ENCODE measurements at regions not wholly inside any gene's neighbourhood (a gene's known extent, or its start where the extent isn't known, plus 50 kb on each side); places are given as distances from the start of the nearest gene placed in this dataset.

GRCh38 chr11:41532413-41532812, 73.0 kb upstream of the LRRC4C start:
- TF ChIP-seq YY1 (IDR thresholded peaks at IDR 0.05; ENCODE audit: low read depth), result no peak
- TF ChIP-seq, protein P1, sequence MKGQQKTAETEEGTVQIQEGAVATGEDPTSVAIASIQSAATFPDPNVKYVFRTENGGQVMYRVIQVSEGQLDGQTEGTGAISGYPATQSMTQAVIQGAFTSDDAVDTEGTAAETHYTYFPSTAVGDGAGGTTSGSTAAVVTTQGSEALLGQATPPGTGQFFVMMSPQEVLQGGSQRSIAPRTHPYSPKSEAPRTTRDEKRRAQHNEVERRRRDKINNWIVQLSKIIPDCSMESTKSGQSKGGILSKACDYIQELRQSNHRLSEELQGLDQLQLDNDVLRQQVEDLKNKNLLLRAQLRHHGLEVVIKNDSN (IDR thresholded peaks at IDR 0.05), result no peak
- TF ChIP-seq ZBTB7A (IDR thresholded peaks at IDR 0.05; ENCODE audit: low read depth), result no peak
- TF ChIP-seq TAF1 (IDR thresholded peaks at IDR 0.05; ENCODE audit: low read depth), result no peak
- TF ChIP-seq TCF12 (IDR thresholded peaks at IDR 0.05; ENCODE audit: low read depth), result no peak
- TF ChIP-seq, protein P2, sequence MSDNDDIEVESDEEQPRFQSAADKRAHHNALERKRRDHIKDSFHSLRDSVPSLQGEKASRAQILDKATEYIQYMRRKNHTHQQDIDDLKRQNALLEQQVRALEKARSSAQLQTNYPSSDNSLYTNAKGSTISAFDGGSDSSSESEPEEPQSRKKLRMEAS (IDR thresholded peaks at IDR 0.05), result no peak
- TF ChIP-seq, protein P3, sequence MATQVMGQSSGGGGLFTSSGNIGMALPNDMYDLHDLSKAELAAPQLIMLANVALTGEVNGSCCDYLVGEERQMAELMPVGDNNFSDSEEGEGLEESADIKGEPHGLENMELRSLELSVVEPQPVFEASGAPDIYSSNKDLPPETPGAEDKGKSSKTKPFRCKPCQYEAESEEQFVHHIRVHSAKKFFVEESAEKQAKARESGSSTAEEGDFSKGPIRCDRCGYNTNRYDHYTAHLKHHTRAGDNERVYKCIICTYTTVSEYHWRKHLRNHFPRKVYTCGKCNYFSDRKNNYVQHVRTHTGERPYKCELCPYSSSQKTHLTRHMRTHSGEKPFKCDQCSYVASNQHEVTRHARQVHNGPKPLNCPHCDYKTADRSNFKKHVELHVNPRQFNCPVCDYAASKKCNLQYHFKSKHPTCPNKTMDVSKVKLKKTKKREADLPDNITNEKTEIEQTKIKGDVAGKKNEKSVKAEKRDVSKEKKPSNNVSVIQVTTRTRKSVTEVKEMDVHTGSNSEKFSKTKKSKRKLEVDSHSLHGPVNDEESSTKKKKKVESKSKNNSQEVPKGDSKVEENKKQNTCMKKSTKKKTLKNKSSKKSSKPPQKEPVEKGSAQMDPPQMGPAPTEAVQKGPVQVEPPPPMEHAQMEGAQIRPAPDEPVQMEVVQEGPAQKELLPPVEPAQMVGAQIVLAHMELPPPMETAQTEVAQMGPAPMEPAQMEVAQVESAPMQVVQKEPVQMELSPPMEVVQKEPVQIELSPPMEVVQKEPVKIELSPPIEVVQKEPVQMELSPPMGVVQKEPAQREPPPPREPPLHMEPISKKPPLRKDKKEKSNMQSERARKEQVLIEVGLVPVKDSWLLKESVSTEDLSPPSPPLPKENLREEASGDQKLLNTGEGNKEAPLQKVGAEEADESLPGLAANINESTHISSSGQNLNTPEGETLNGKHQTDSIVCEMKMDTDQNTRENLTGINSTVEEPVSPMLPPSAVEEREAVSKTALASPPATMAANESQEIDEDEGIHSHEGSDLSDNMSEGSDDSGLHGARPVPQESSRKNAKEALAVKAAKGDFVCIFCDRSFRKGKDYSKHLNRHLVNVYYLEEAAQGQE (IDR thresholded peaks at IDR 0.05; ENCODE audit: low read depth), result no peak
- TF ChIP-seq EP300 (IDR thresholded peaks at IDR 0.05; ENCODE audit: borderline replicate concordance), result no peak
- TF ChIP-seq TEAD4 (IDR thresholded peaks at IDR 0.05), result no peak
- no peak for TF ChIP-seq EGR1 (IDR thresholded peaks at IDR 0.05)
- no peak for TF ChIP-seq CEBPB (IDR thresholded peaks at IDR 0.05)
- TF ChIP-seq RAD21 (IDR thresholded peaks at IDR 0.05; ENCODE audit: low read depth), result no peak
- no peak for TF ChIP-seq CREB1 (IDR thresholded peaks at IDR 0.05; ENCODE audit: low read depth)

DNA sequence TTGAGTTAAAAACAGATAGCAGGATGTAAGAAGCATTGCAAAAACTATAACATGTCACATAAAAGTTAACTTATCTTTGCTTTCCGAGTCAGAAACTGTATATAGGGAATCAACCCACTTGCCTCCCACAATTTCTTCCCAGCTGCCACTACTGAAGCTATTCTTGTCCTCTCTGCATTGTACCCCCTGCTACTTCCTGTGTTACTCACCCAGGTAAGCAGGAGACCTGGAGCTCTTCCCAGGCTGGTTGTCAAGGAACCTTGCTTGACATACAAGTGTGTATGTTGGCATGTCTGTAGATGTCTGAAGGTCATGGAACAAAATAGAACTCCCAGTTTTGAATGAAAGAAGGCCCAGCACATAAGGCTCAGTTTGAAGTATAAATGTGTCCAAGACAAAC, 74.3 kb upstream of the LRRC4C start:
- TF ChIP-seq CEBPB (IDR thresholded peaks at IDR 0.05) (no peak), TCF12 (IDR thresholded peaks at IDR 0.05; ENCODE audit: low read depth) (no peak), RAD21 (IDR thresholded peaks at IDR 0.05; ENCODE audit: low read depth) (no peak), ZBTB7A (IDR thresholded peaks at IDR 0.05; ENCODE audit: low read depth) (no peak), TAF1 (IDR thresholded peaks at IDR 0.05; ENCODE audit: low read depth) (no peak), EP300 (IDR thresholded peaks at IDR 0.05; ENCODE audit: borderline replicate concordance) (no peak), FOXM1 (IDR thresholded peaks at IDR 0.05; ENCODE audit: borderline replicate concordance, low read depth) (no peak), CREB1 (IDR thresholded peaks at IDR 0.05; ENCODE audit: low read depth) (no peak), YY1 (IDR thresholded peaks at IDR 0.05; ENCODE audit: low read depth) (no peak), NFIC (IDR thresholded peaks at IDR 0.05) (no peak), EGR1 (IDR thresholded peaks at IDR 0.05) (no peak), TEAD4 (IDR thresholded peaks at IDR 0.05) (no peak)
- TF ChIP-seq, protein P1 (IDR thresholded peaks at IDR 0.05), result no peak
- TF ChIP-seq, protein P2 (IDR thresholded peaks at IDR 0.05), result no peak
- TF ChIP-seq, protein P3 (IDR thresholded peaks at IDR 0.05; ENCODE audit: low read depth), result no peak

GRCh38 chr11:41534391-41534790, 74.9 kb upstream of the LRRC4C start:
- TF ChIP-seq EP300 (IDR thresholded peaks at IDR 0.05; ENCODE audit: borderline replicate concordance), result no peak
- no peak for TF ChIP-seq CEBPB (IDR thresholded peaks at IDR 0.05)
- TF ChIP-seq YY1 (IDR thresholded peaks at IDR 0.05; ENCODE audit: low read depth), result no peak
- no peak for TF ChIP-seq TAF1 (IDR thresholded peaks at IDR 0.05; ENCODE audit: low read depth)
- no peak for TF ChIP-seq CREB1 (IDR thresholded peaks at IDR 0.05; ENCODE audit: low read depth)
- TF ChIP-seq RAD21 (IDR thresholded peaks at IDR 0.05; ENCODE audit: low read depth), result no peak

GRCh38 chr11:41534861-41535260, 75.4 kb upstream of the LRRC4C start:
- TF ChIP-seq, protein P2 (IDR thresholded peaks at IDR 0.05), result no peak
- TF ChIP-seq, protein P3 (IDR thresholded peaks at IDR 0.05; ENCODE audit: low read depth), result no peak
- no peak for TF ChIP-seq YY1 (IDR thresholded peaks at IDR 0.05; ENCODE audit: low read depth)
- TF ChIP-seq, protein P1 (IDR thresholded peaks at IDR 0.05), result no peak
- TF ChIP-seq RAD21 (IDR thresholded peaks at IDR 0.05; ENCODE audit: low read depth), result no peak
